PFSK-1 (cell line): ENCODE measurements at regions not wholly inside any gene's neighbourhood (a gene's known extent, or its start where the extent isn't known, plus 50 kb on each side); places are given as distances from the start of the nearest gene placed in this dataset.

Experiments used
- POLR2AphosphoS5 ChIP-seq: IDR thresholded peaks from 2 replicates; pipeline ENCODE4 v1.6.1; 2012; ENCODE audit warnings: low read depth, mild to moderate bottlenecking, control low read depth, low read length, moderate library complexity
- REST ChIP-seq, 2 experiments: IDR thresholded peaks; 2 replicates each; pipeline versions ENCODE4 v1.6.1 to v1.8.0; 2011 to 2012; ENCODE audit warnings: low read depth in 2 of 2, low read length in 2 of 2, control low read depth in 1 of 2, inconsistent platforms in 1 of 2, mild to moderate bottlenecking in 1 of 2, moderate library complexity in 1 of 2; ENCODE audit not compliant: insufficient read depth in 1 of 2
- SIN3A ChIP-seq: IDR thresholded peaks from 2 replicates; pipeline ENCODE4 v1.6.1; 2012; ENCODE audit warnings: mild to moderate bottlenecking, low read length, moderate library complexity, borderline replicate concordance; ENCODE audit not compliant: insufficient read depth

DNA sequence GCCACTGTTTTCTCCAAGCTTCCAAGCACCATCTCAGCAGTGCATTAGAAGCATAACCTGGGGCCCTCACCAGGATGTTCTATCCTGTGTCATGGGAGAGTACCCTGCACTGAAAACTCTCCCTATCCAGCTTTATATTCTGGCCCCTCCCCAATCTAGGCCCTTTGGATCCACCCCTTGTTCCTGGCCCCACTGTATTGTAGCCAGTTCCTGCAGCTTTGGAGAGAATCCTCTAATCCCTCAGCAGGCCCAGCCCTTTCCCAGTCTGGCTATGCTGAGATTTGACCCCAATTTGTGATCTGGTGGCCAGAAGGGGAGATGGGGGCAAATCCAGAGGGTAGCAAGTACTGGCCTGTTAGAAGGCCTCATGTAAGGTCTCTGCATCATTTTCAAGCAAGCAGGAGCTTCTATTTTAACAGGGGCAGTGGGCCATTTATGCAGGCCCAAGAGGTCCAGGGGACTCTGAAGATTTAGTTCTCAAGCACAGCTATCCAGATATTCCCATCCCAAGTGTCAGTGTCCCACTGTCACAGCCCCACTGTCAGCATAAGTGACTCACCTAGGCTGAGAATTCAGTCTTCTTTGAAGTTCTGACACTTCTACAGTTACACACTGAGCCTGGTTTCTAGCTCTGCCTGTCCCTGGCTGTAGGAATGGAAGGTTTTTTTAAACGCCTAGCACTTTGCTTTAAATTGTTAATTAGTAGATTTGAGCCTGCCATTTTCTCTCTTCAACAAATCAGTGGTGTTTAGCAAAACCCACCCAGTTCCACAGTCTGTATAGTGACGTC, 589.5 kb upstream of the CADM1 start:
- TF ChIP-seq POLR2AphosphoS5 = no peak
- TF ChIP-seq REST (IDR thresholded peaks at IDR 0.05; ENCODE audit: insufficient read depth in 1 of 2, low read depth in 2 of 2, low read length in 2 of 2) = no peak
- TF ChIP-seq SIN3A = no peak
